Colonic mucosa (tissue), 4 donors: ENCODE measurements at regions not wholly inside any gene's neighbourhood (a gene's known extent, or its start where the extent isn't known, plus 50 kb on each side); places are given as distances from the start of the nearest gene placed in this dataset.

Source experiments
- DNase-seq: peaks from one replicate; pipeline ENCODE4 v3.0.0-alpha.2; 2020
- H3K27ac ChIP-seq: fragments of 200-600 bp; one replicate; pipeline ENCODE4 v1.8.0; 2021
- H3K27me3 ChIP-seq: fragments of 200-600 bp; one replicate; pipeline ENCODE4 v1.8.0; 2021
- H3K36me3 ChIP-seq: fragments of 200-600 bp; one replicate; pipeline ENCODE4 v1.8.0; 2021
- H3K4me1 ChIP-seq: fragments of 200-600 bp; one replicate; pipeline ENCODE4 v1.8.0; 2021; ENCODE audit warnings: mild to moderate bottlenecking
- H3K4me3 ChIP-seq: fragments of 200-600 bp; one replicate; pipeline ENCODE4 v1.8.0; 2021
- H3K9ac ChIP-seq, 2 donors: one replicate each; pipeline ENCODE4 v1.7.0; 2013; ENCODE audit warnings: control low read depth in 2 of 2, low read depth in 2 of 2, low read length in 2 of 2
- H3K9me3 ChIP-seq: fragments of 200-600 bp; one replicate; pipeline ENCODE4 v1.8.0; 2021
- CTCF ChIP-seq: fragments of 200-600 bp; IDR thresholded peaks from one replicate; pipeline ENCODE4 v1.8.0; 2022; ENCODE audit warnings: antibody characterized with exemption, mild to moderate bottlenecking
- intact Hi-C: fragments of 100-400 bp; cut with DNase I; formaldehyde crosslinking; loops from one replicate; pipeline ENCODE4 v1.14.1; 2022
- donor health status: healthy.
- donor health status: DM: no; HTN: no; CAD: no.
- donor health status: DM: no; HTN: no; CAD: no.

- intact Hi-C loops, result no loop called here
- Histone ChIP-seq H3K27me3 (no peaks in the 10 kb centered on the region), H3K36me3 (no peaks in the 10 kb centered on the region), H3K9me3 (no peaks in the 10 kb centered on the region), H3K4me3 (no peak overlapping the region), H3K27ac (no peak overlapping the region), H3K9ac (no peak overlapping the region), H3K4me1 (no peaks in the 10 kb centered on the region)
- TF ChIP-seq CTCF, result no peak
- DNase-seq, result no peak
Measured at GRCh38 chr9:105993116-105993854, 298.9 kb downstream of the TMEM38B start.

GRCh38 chr9:105993921-105994715 lies 299.8 kb downstream of the TMEM38B start:
- no peak for DNase-seq

GRCh38 chr9:105994970-105995369 lies 300.6 kb downstream of the TMEM38B start:
- no peak overlapping the region for H3K27ac ChIP-seq
- H3K9ac ChIP-seq, result no peak overlapping the region
- no peaks in the 10 kb centered on the region for H3K27me3 ChIP-seq
- intact Hi-C loops, result no loop called here
- no peak overlapping the region for H3K4me3 ChIP-seq
- no peak for TF ChIP-seq CTCF
- H3K9me3 ChIP-seq, result no peaks in the 10 kb centered on the region
- DNase-seq, result no peak
- no peaks in the 10 kb centered on the region for H3K36me3 ChIP-seq
- no peaks in the 10 kb centered on the region for H3K4me1 ChIP-seq

More at GRCh38 chr9:105993921-105994715, 299.8 kb downstream of the TMEM38B start:
- Histone ChIP-seq H3K4me1 (no peaks in the 10 kb centered on the region), H3K9ac (no peak overlapping the region), H3K4me3 (no peak overlapping the region), H3K36me3 (no peaks in the 10 kb centered on the region), H3K27ac (no peak overlapping the region), H3K27me3 (no peaks in the 10 kb centered on the region), H3K9me3 (no peaks in the 10 kb centered on the region)
- intact Hi-C loops, result no loop called here
- TF ChIP-seq CTCF, result no peak

GRCh38 chr9:106017198-106017740 lies 322.9 kb downstream of the TMEM38B start:
- Histone ChIP-seq H3K9ac (no peak overlapping the region), H3K4me3 (no peak overlapping the region), H3K27ac (no peak overlapping the region), H3K36me3 (no peaks in the 10 kb centered on the region), H3K9me3 (no peaks in the 10 kb centered on the region), H3K4me1 (no peaks in the 10 kb centered on the region), H3K27me3 (no peaks in the 10 kb centered on the region)
- DNase-seq, result no peak
- intact Hi-C loops, result no loop called here
- TF ChIP-seq CTCF, result no peak

GRCh38 chr9:106019039-106019680 lies 324.8 kb downstream of the TMEM38B start:
- DNase-seq, result no peak
- H3K4me3 ChIP-seq, result no peak overlapping the region

More at GRCh38 chr9:106019039-106019680, 324.8 kb downstream of the TMEM38B start:
- intact Hi-C loops, result no loop called here
- Histone ChIP-seq H3K4me1 (no peaks in the 10 kb centered on the region), H3K27ac (no peak overlapping the region), H3K27me3 (no peaks in the 10 kb centered on the region), H3K36me3 (no peaks in the 10 kb centered on the region), H3K9me3 (no peaks in the 10 kb centered on the region), H3K9ac (no peak overlapping the region)
- no peak for TF ChIP-seq CTCF
